OCI-LY7 (cell line): ENCODE measurements at regions not wholly inside any gene's neighbourhood (a gene's known extent, or its start where the extent isn't known, plus 50 kb on each side); places are given as distances from the start of the nearest gene placed in this dataset.
"Not testable (repeated sequence)": the region's sequence is repeated elsewhere in the genome, so short reads cannot be mapped to it uniquely, and the experiment has no call there.

Experiments used
- BruUV-seq: library from RNA; stranded (reverse); fragments of 400-500 nt; replicated peaks from 2 replicates; lab custom pipeline; 2021; lab: Mats Ljungman, UMichigan
- CTCF ChIA-PET: fragments of 300-600 bp; sonication (Branson Sonifier 250); formaldehyde crosslinking; loops from one replicate; lab custom pipeline; 2022; ENCODE audit warnings: antibody characterized with exemption; ENCODE audit not compliant: unreplicated experiment; lab: Charles Lee
- POLR2A ChIA-PET: fragments of 300-600 bp; sonication (Branson Sonifier 250); formaldehyde crosslinking; loops from one replicate; lab custom pipeline; 2022; ENCODE audit warnings: antibody characterized with exemption; lab: Charles Lee
- DNase-seq: peaks from one replicate; pipeline ENCODE4 v3.0.0-alpha.2; 2015; ENCODE audit warnings: low spot score
- H2AFZ ChIP-seq: fragments of 200-600 bp; sonication (generic), shearing (Covaris generic); 2 replicates; pipeline ENCODE4 v1.6.1; 2014; ENCODE audit warnings: mild to moderate bottlenecking, antibody characterized with exemption, low read length, moderate library complexity
- H3K27ac ChIP-seq: fragments of 200-600 bp; sonication (generic); 2 replicates; pipeline ENCODE4 v1.5.1; 2014; ENCODE audit warnings: mixed run types, low read depth, mild to moderate bottlenecking, moderate library complexity, low read length, inconsistent platforms; ENCODE audit not compliant: poor library complexity, severe bottlenecking
- H3K36me3 ChIP-seq: fragments of 200-600 bp; sonication (generic); 2 replicates; pipeline ENCODE4 v1.6.1; 2014; ENCODE audit warnings: mild to moderate bottlenecking, antibody characterized with exemption, low read length, moderate library complexity, mixed read lengths; ENCODE audit not compliant: insufficient read depth
- H3K4me1 ChIP-seq: fragments of 200-600 bp; sonication (generic); 2 replicates; pipeline ENCODE4 v1.5.1; 2014; ENCODE audit warnings: mild to moderate bottlenecking, low read length; ENCODE audit not compliant: insufficient read depth, poor library complexity, severe bottlenecking
- H3K4me2 ChIP-seq: fragments of 200-600 bp; sonication (generic); 2 replicates; pipeline ENCODE4 v1.6.1; 2014; ENCODE audit warnings: mild to moderate bottlenecking, low read length
- H3K4me3 ChIP-seq: fragments of 200-600 bp; sonication (generic); 2 replicates; pipeline ENCODE4 v1.5.1; 2014; ENCODE audit warnings: mild to moderate bottlenecking, low read depth, low read length; ENCODE audit not compliant: poor library complexity, severe bottlenecking
- H3K79me2 ChIP-seq: fragments of 200-600 bp; sonication (generic); 2 replicates; pipeline ENCODE4 v1.6.1; 2016; ENCODE audit warnings: low read depth, mild to moderate bottlenecking, low read length, moderate library complexity, mixed read lengths; ENCODE audit not compliant: insufficient read depth
- H3K9me2 ChIP-seq: fragments of 200-600 bp; sonication (generic); 2 replicates; pipeline ENCODE4 v1.6.1; 2016; ENCODE audit warnings: mild to moderate bottlenecking, low read length, mixed read lengths; ENCODE audit not compliant: insufficient read depth
- H3K9me3 ChIP-seq: fragments of 200-600 bp; sonication (generic); 2 replicates; pipeline ENCODE4 v1.6.1; 2014; ENCODE audit warnings: mild to moderate bottlenecking, mixed run types, low read length, mixed read lengths
- H4K20me1 ChIP-seq: fragments of 200-600 bp; sonication (generic); 2 replicates; pipeline ENCODE4 v1.6.1; 2014; ENCODE audit warnings: mild to moderate bottlenecking, antibody characterized with exemption, low read length, moderate library complexity, mixed read lengths; ENCODE audit not compliant: insufficient read depth
- intact Hi-C: fragments of 100-400 bp; cut with micrococcal nuclease; formaldehyde crosslinking; loops from one replicate; pipeline ENCODE4 v1.10.0; 2022; ENCODE audit not compliant: unreplicated experiment
- TF ChIP-seq, protein P1 (sequence below): fragments of 200-600 bp; sonication (generic); conservative IDR thresholded peaks from 2 replicates; pipeline ENCODE4 v1.5.1; 2014; ENCODE audit warnings: mild to moderate bottlenecking, antibody characterized with exemption, low read length, moderate library complexity, mixed read lengths

DNA sequence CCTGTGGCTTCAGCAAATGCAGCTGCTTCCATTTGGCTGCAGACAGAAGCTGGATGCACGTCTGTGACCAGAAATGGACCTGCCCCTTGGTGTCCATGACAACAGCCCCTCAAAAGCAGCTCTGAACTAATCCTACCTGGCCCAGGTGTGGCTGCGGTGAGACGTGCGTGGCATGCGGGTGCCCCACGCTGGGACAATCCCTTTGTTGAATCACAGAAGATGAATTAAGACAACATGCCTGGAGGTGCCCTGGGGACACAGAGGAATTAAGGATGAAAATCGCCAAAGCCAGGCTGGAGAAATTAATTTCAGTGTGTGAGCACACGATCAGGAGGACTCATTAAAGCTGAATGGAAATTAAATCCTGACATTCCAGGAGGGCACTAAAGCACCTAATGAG, 281.2 kb upstream of the SFSWAP start:
- H4K20me1 ChIP-seq, intact Hi-C loops, POLR2A ChIA-PET, DNase-seq, H2AFZ ChIP-seq, H3K4me2 ChIP-seq, H3K9me3 ChIP-seq, H3K9me2 ChIP-seq, H3K36me3 ChIP-seq, BruUV-seq, H3K27ac ChIP-seq, CTCF ChIA-PET, H3K79me2 ChIP-seq, H3K4me3 ChIP-seq: not testable (repeated sequence)
- H3K4me1 ChIP-seq, result peaks cover 17% of the 10 kb centered on the region

DNA sequence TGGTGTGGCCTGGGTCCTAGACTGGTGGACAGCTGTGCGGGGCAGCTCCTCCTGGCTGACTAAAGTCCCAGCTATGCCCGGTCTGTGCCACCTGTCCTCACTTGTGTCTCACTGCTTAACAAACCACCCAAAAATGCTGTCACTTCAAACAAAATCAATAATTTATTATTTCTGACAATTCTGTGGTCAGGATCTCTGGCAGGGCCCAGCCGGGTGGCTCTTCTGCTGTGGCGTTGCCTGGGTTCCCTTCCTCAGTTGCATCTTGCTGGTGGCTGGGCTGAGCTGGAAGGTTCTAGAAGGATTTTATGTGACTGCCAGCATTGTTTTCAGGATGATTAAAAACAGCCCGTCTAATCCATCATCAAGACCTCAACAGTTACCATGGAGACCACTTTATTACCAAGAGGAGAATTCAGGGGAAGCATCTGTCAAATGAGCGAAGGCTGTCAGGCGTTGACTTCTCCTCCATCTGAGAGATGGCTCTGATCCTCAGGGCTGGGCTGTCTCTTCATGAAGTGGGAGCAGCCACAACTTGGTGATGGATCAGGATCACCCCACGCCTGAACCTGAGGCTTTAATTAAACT, 280.6 kb upstream of the SFSWAP start:
- Histone ChIP-seq H4K20me1 (no peaks in the 10 kb centered on the region), H3K4me3 (no peak overlapping the region), H2AFZ (no peak overlapping the region), H3K4me2 (no peak overlapping the region), H3K27ac (no peak overlapping the region), H3K79me2 (no peaks in the 10 kb centered on the region), H3K4me1 (peaks cover 17% of the 10 kb centered on the region), H3K9me2 (no peaks in the 10 kb centered on the region), H3K36me3 (no peaks in the 10 kb centered on the region), H3K9me3 (0 out of 2 replicates have a peak, but pooled peaks cover 5% of the 10 kb centered on the region)
- BruUV-seq, result no TSS peak
- TF ChIP-seq, protein P1, sequence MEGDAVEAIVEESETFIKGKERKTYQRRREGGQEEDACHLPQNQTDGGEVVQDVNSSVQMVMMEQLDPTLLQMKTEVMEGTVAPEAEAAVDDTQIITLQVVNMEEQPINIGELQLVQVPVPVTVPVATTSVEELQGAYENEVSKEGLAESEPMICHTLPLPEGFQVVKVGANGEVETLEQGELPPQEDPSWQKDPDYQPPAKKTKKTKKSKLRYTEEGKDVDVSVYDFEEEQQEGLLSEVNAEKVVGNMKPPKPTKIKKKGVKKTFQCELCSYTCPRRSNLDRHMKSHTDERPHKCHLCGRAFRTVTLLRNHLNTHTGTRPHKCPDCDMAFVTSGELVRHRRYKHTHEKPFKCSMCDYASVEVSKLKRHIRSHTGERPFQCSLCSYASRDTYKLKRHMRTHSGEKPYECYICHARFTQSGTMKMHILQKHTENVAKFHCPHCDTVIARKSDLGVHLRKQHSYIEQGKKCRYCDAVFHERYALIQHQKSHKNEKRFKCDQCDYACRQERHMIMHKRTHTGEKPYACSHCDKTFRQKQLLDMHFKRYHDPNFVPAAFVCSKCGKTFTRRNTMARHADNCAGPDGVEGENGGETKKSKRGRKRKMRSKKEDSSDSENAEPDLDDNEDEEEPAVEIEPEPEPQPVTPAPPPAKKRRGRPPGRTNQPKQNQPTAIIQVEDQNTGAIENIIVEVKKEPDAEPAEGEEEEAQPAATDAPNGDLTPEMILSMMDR, result no peak
- no peak for DNase-seq
- CTCF ChIA-PET, result no interaction called here
- intact Hi-C loops, result no loop called here
- POLR2A ChIA-PET, result no interaction called here

- Histone ChIP-seq H3K4me2 (peak overlapping the region; percentile 53), H3K27ac (peak overlapping the region; percentile 53), H2AFZ (0 out of 2 replicates have a peak overlapping the region, but pooled peaks have one; percentile 16), H3K4me1 (peaks cover 17% of the 10 kb centered on the region)
- POLR2A ChIA-PET, DNase-seq, H3K4me3 ChIP-seq, BruUV-seq, H3K79me2 ChIP-seq, H3K36me3 ChIP-seq, intact Hi-C loops, CTCF ChIA-PET, H4K20me1 ChIP-seq, H3K9me2 ChIP-seq, H3K9me3 ChIP-seq: not testable (repeated sequence)
Observed at GRCh38 chr12:131431126-131431655, 279.7 kb upstream of the SFSWAP start.
